ENCODE measurements at regions not wholly inside any gene's neighbourhood (a gene's known extent, or its start where the extent isn't known, plus 50 kb on each side); places are given as distances from the start of the nearest gene placed in this dataset.
"Not testable (repeated sequence)": the region's sequence is repeated elsewhere in the genome, so short reads cannot be mapped to it uniquely, and the experiment has no call there.

- H3K27me3 ChIP-seq (ENCODE audit: control insufficient read depth, insufficient read depth, low read length); H3K4me1 ChIP-seq (ENCODE audit: control insufficient read depth, extremely low read depth, insufficient read depth, low read length); H3K9me3 ChIP-seq (ENCODE audit: control insufficient read depth, insufficient read depth, low read depth, low read length): not testable (repeated sequence)
These were observed 1302.2 kb downstream of the CDH12 start for GRCh38 chr5:21550916-21551315.

GRCh38 chr5:21547656-21548055 is 1305.5 kb downstream of the CDH12 start:
- not testable (repeated sequence) for H3K4me2 ChIP-seq (ENCODE audit: extremely low read depth, insufficient read depth, low read length); DNase-seq (ENCODE audit: low read depth in 2 of 2); H3K4me3 ChIP-seq (replicated peaks in 1 of 4; ENCODE audit: control extremely low read depth in 1 of 4, insufficient read depth in 1 of 4, low read depth in 3 of 4, low read length in 4 of 4); H3K27me3 ChIP-seq (ENCODE audit: control insufficient read depth, insufficient read depth, low read length); H2AFZ ChIP-seq (ENCODE audit: low read length); H3K9ac ChIP-seq (ENCODE audit: insufficient read depth, low read length); H3K79me2 ChIP-seq (ENCODE audit: control insufficient read depth, insufficient read depth, low read length); H3K9me3 ChIP-seq (ENCODE audit: control insufficient read depth, insufficient read depth, low read depth, low read length); H3K27ac ChIP-seq (ENCODE audit: insufficient read depth, low read length); H3K36me3 ChIP-seq (ENCODE audit: control insufficient read depth, insufficient read depth, low read length); H4K20me1 ChIP-seq (ENCODE audit: control insufficient read depth, extremely low read depth, insufficient read depth, low read length); H3K4me1 ChIP-seq (ENCODE audit: control insufficient read depth, extremely low read depth, insufficient read depth, low read length)

More at GRCh38 chr5:21550916-21551315, 1302.2 kb downstream of the CDH12 start:
- not testable (repeated sequence) for H3K4me3 ChIP-seq (replicated peaks in 1 of 4; ENCODE audit: control extremely low read depth in 1 of 4, insufficient read depth in 1 of 4, low read depth in 3 of 4, low read length in 4 of 4); H3K79me2 ChIP-seq (ENCODE audit: control insufficient read depth, insufficient read depth, low read length); DNase-seq (ENCODE audit: low read depth in 2 of 2); H3K9ac ChIP-seq (ENCODE audit: insufficient read depth, low read length); H4K20me1 ChIP-seq (ENCODE audit: control insufficient read depth, extremely low read depth, insufficient read depth, low read length); H3K36me3 ChIP-seq (ENCODE audit: control insufficient read depth, insufficient read depth, low read length); H2AFZ ChIP-seq (ENCODE audit: low read length); H3K27ac ChIP-seq (ENCODE audit: insufficient read depth, low read length); H3K4me2 ChIP-seq (ENCODE audit: extremely low read depth, insufficient read depth, low read length)

GRCh38 chr5:21535114-21535513 is 1318.0 kb downstream of the CDH12 start:
- not testable (repeated sequence) for H3K9ac ChIP-seq (ENCODE audit: insufficient read depth, low read length); H2AFZ ChIP-seq (ENCODE audit: low read length); H3K4me3 ChIP-seq (replicated peaks in 1 of 4; ENCODE audit: control extremely low read depth in 1 of 4, insufficient read depth in 1 of 4, low read depth in 3 of 4, low read length in 4 of 4); H3K79me2 ChIP-seq (ENCODE audit: control insufficient read depth, insufficient read depth, low read length); H3K4me2 ChIP-seq (ENCODE audit: extremely low read depth, insufficient read depth, low read length); H3K27ac ChIP-seq (ENCODE audit: insufficient read depth, low read length); H4K20me1 ChIP-seq (ENCODE audit: control insufficient read depth, extremely low read depth, insufficient read depth, low read length); H3K4me1 ChIP-seq (ENCODE audit: control insufficient read depth, extremely low read depth, insufficient read depth, low read length); H3K9me3 ChIP-seq (ENCODE audit: control insufficient read depth, insufficient read depth, low read depth, low read length); H3K36me3 ChIP-seq (ENCODE audit: control insufficient read depth, insufficient read depth, low read length); H3K27me3 ChIP-seq (ENCODE audit: control insufficient read depth, insufficient read depth, low read length)
- peak; percentile 8 to 56 for DNase-seq (ENCODE audit: low read depth in 2 of 2)

GRCh38 chr5:21521157-21521556 is 1332.0 kb downstream of the CDH12 start:
- H3K4me3 ChIP-seq (replicated peaks in 1 of 4; ENCODE audit: control extremely low read depth in 1 of 4, insufficient read depth in 1 of 4, low read depth in 3 of 4, low read length in 4 of 4); H3K4me1 ChIP-seq (ENCODE audit: control insufficient read depth, extremely low read depth, insufficient read depth, low read length); H3K79me2 ChIP-seq (ENCODE audit: control insufficient read depth, insufficient read depth, low read length); H2AFZ ChIP-seq (ENCODE audit: low read length); H3K4me2 ChIP-seq (ENCODE audit: extremely low read depth, insufficient read depth, low read length); H3K9ac ChIP-seq (ENCODE audit: insufficient read depth, low read length); H3K9me3 ChIP-seq (ENCODE audit: control insufficient read depth, insufficient read depth, low read depth, low read length); H3K36me3 ChIP-seq (ENCODE audit: control insufficient read depth, insufficient read depth, low read length); DNase-seq (ENCODE audit: low read depth in 2 of 2); H4K20me1 ChIP-seq (ENCODE audit: control insufficient read depth, extremely low read depth, insufficient read depth, low read length); H3K27ac ChIP-seq (ENCODE audit: insufficient read depth, low read length); H3K27me3 ChIP-seq (ENCODE audit: control insufficient read depth, insufficient read depth, low read length): not testable (repeated sequence)

- not testable (repeated sequence) for H3K27ac ChIP-seq (ENCODE audit: insufficient read depth, low read length); H3K36me3 ChIP-seq (ENCODE audit: control insufficient read depth, insufficient read depth, low read length); DNase-seq (ENCODE audit: low read depth in 2 of 2); H3K27me3 ChIP-seq (ENCODE audit: control insufficient read depth, insufficient read depth, low read length); H4K20me1 ChIP-seq (ENCODE audit: control insufficient read depth, extremely low read depth, insufficient read depth, low read length); H3K9ac ChIP-seq (ENCODE audit: insufficient read depth, low read length); H3K79me2 ChIP-seq (ENCODE audit: control insufficient read depth, insufficient read depth, low read length); H2AFZ ChIP-seq (ENCODE audit: low read length); H3K4me2 ChIP-seq (ENCODE audit: extremely low read depth, insufficient read depth, low read length); H3K9me3 ChIP-seq (ENCODE audit: control insufficient read depth, insufficient read depth, low read depth, low read length); H3K4me1 ChIP-seq (ENCODE audit: control insufficient read depth, extremely low read depth, insufficient read depth, low read length); H3K4me3 ChIP-seq (replicated peaks in 1 of 4; ENCODE audit: control extremely low read depth in 1 of 4, insufficient read depth in 1 of 4, low read depth in 3 of 4, low read length in 4 of 4)
These were observed 1356.2 kb downstream of the CDH12 start for GRCh38 chr5:21496926-21497325.

- not testable (repeated sequence) for H4K20me1 ChIP-seq (ENCODE audit: control insufficient read depth, extremely low read depth, insufficient read depth, low read length); H3K4me3 ChIP-seq (replicated peaks in 1 of 4; ENCODE audit: control extremely low read depth in 1 of 4, insufficient read depth in 1 of 4, low read depth in 3 of 4, low read length in 4 of 4); H3K27ac ChIP-seq (ENCODE audit: insufficient read depth, low read length); DNase-seq (ENCODE audit: low read depth in 2 of 2); H3K4me1 ChIP-seq (ENCODE audit: control insufficient read depth, extremely low read depth, insufficient read depth, low read length); H3K9me3 ChIP-seq (ENCODE audit: control insufficient read depth, insufficient read depth, low read depth, low read length); H3K27me3 ChIP-seq (ENCODE audit: control insufficient read depth, insufficient read depth, low read length); H3K9ac ChIP-seq (ENCODE audit: insufficient read depth, low read length); H3K36me3 ChIP-seq (ENCODE audit: control insufficient read depth, insufficient read depth, low read length); H3K79me2 ChIP-seq (ENCODE audit: control insufficient read depth, insufficient read depth, low read length); H3K4me2 ChIP-seq (ENCODE audit: extremely low read depth, insufficient read depth, low read length); H2AFZ ChIP-seq (ENCODE audit: low read length)
These were observed 1357.1 kb downstream of the CDH12 start for GRCh38 chr5:21496056-21496455.

- H3K4me2 ChIP-seq (ENCODE audit: extremely low read depth, insufficient read depth, low read length); H2AFZ ChIP-seq (ENCODE audit: low read length); H4K20me1 ChIP-seq (ENCODE audit: control insufficient read depth, extremely low read depth, insufficient read depth, low read length): not testable (repeated sequence)
These were observed 1357.9 kb downstream of the CDH12 start for GRCh38 chr5:21495235-21495634.

More at GRCh38 chr5:21495235-21495634, 1357.9 kb downstream of the CDH12 start:
- H3K27ac ChIP-seq (ENCODE audit: insufficient read depth, low read length); H3K9me3 ChIP-seq (ENCODE audit: control insufficient read depth, insufficient read depth, low read depth, low read length); H3K79me2 ChIP-seq (ENCODE audit: control insufficient read depth, insufficient read depth, low read length); H3K4me1 ChIP-seq (ENCODE audit: control insufficient read depth, extremely low read depth, insufficient read depth, low read length); H3K36me3 ChIP-seq (ENCODE audit: control insufficient read depth, insufficient read depth, low read length); H3K27me3 ChIP-seq (ENCODE audit: control insufficient read depth, insufficient read depth, low read length); DNase-seq (ENCODE audit: low read depth in 2 of 2); H3K9ac ChIP-seq (ENCODE audit: insufficient read depth, low read length); H3K4me3 ChIP-seq (replicated peaks in 1 of 4; ENCODE audit: control extremely low read depth in 1 of 4, insufficient read depth in 1 of 4, low read depth in 3 of 4, low read length in 4 of 4): not testable (repeated sequence)

All from fibroblast of lung (primary cell).